HepG2 (cell line): ENCODE measurements at regions not wholly inside any gene's neighbourhood (a gene's known extent, or its start where the extent isn't known, plus 50 kb on each side); places are given as distances from the start of the nearest gene placed in this dataset.

ENCODE experiments used
- ATAC-seq: fragments of 200-7000 bp; cut with Tn5 transposase; 3 replicates; pipeline ENCODE4 v1.9.1; 2020; ENCODE audit warnings: mild to moderate bottlenecking, moderate library complexity
- BruUV-seq: library from RNA; stranded (reverse); fragments of 400-500 nt; replicated peaks from 2 replicates; lab custom pipeline; 2021; lab: Mats Ljungman, UMichigan
- CTCF ChIA-PET: fragments of 300-600 bp; formaldehyde crosslinking; extraction: SDS; loops from one replicate; lab custom pipeline; 2021; ENCODE audit warnings: low total read pairs, inconsistent platforms, low intra/inter-chr PET ratio; lab: Yijun Ruan, JAX
- POLR2A ChIA-PET: fragments of 350-600 bp; sonication (Branson Sonifier 250); formaldehyde crosslinking; loops from one replicate; lab custom pipeline; 2020; ENCODE audit warnings: antibody characterized with exemption, inconsistent platforms; lab: Yijun Ruan, JAX
- DNase-seq: peaks from one replicate; pipeline ENCODE4 v3.0.0-alpha.2; 2015; ENCODE audit warnings: low spot score
- FAIRE-seq: peaks from 3 replicates; lab custom pipeline; 2011; peaks lifted over from hg19 to GRCh38; lab: Jason Lieb, UNC
- H2AFZ ChIP-seq: one replicate; pipeline ENCODE4 v1.6.1; 2011; ENCODE audit warnings: low read length, inconsistent platforms
- H3K27ac ChIP-seq: fragments of 300-600 bp; 3 replicates; pipeline ENCODE4 v1.8.0; 2011; ENCODE audit warnings: mixed run types, mild to moderate bottlenecking, mixed read lengths, low read length, inconsistent platforms; ENCODE audit not compliant: insufficient read depth; ENCODE audit errors: extremely low read length
- H3K27me3 ChIP-seq, 2 experiments: fragments of 200-600 bp in 1 of 2; 2 replicates in 1 of 2; 3 replicates in 1 of 2; pipeline versions ENCODE4 v1.6.0 to v1.8.0; 2011; ENCODE audit warnings: low read length in 2 of 2, mild to moderate bottlenecking in 2 of 2, moderate library complexity in 2 of 2, inconsistent platforms in 1 of 2; ENCODE audit not compliant: insufficient read depth in 2 of 2, control insufficient read depth in 1 of 2
- H3K36me3 ChIP-seq, 2 experiments: fragments of 200-600 bp in 1 of 2; replicated peaks in 1 of 2; 2 replicates in 1 of 2; 3 replicates in 1 of 2; pipeline versions ENCODE4 v1.5.1 to v1.8.0; 2011; ENCODE audit warnings: low read length in 2 of 2, inconsistent platforms in 1 of 2; ENCODE audit not compliant: insufficient read depth in 2 of 2, control insufficient read depth in 1 of 2
- H3K4me1 ChIP-seq: 2 replicates; pipeline ENCODE4 v1.5.1; 2012; ENCODE audit warnings: low read length, inconsistent platforms; ENCODE audit not compliant: insufficient read depth
- H3K4me2 ChIP-seq: 2 replicates; pipeline ENCODE4 v1.6.0; 2011; ENCODE audit warnings: low read depth, low read length, inconsistent platforms
- H3K4me3 ChIP-seq, 3 experiments: fragments of 200-600 bp in 1 of 3; sonication (generic), shearing (Covaris generic) in 1 of 3; replicated peaks in 1 of 3; 2 replicates each; pipeline ENCODE4 v1.5.1; 2011 to 2016; ENCODE audit warnings: low read length in 3 of 3, inconsistent platforms in 2 of 3, low read depth in 2 of 3, mild to moderate bottlenecking in 2 of 3, control low read depth in 1 of 3, mixed read lengths in 1 of 3; ENCODE audit not compliant: insufficient read depth in 1 of 3
- H3K79me2 ChIP-seq: one replicate; pipeline ENCODE4 v1.6.1; 2011; ENCODE audit warnings: low read length, inconsistent platforms; ENCODE audit not compliant: insufficient read depth
- H3K9ac ChIP-seq: 2 replicates; pipeline ENCODE4 v1.6.0; 2011; ENCODE audit warnings: mild to moderate bottlenecking, low read depth, low read length, inconsistent platforms; ENCODE audit not compliant: insufficient read depth
- H3K9me3 ChIP-seq: 2 replicates; pipeline ENCODE4 v1.5.1; 2012; ENCODE audit warnings: mild to moderate bottlenecking, low read length
- H4K20me1 ChIP-seq: 2 replicates; pipeline ENCODE4 v1.6.0; 2011; ENCODE audit warnings: inconsistent platforms, mild to moderate bottlenecking, low read length, moderate library complexity; ENCODE audit not compliant: insufficient read depth
- E2F1 ChIP-seq: sonication (generic); formaldehyde crosslinking; IDR thresholded peaks from 2 replicates; pipeline ENCODE4 v1.5.0; 2020; ENCODE audit warnings: missing genetic modification reagents
- EHMT2 ChIP-seq: fragments of 200-600 bp; sonication (generic); IDR thresholded peaks from 2 replicates; pipeline ENCODE4 v1.7.0; 2017; ENCODE audit warnings: antibody characterized with exemption, low read depth, low read length, borderline replicate concordance
- GLMP ChIP-seq: sonication (generic); formaldehyde crosslinking; IDR thresholded peaks from 2 replicates; pipeline ENCODE4 v1.9.0; 2021; ENCODE audit warnings: missing genetic modification reagents, mild to moderate bottlenecking, borderline replicate concordance
- IKZF4 ChIP-seq: sonication (generic); formaldehyde crosslinking; IDR thresholded peaks from 2 replicates; pipeline ENCODE4 v1.5.1; 2020; ENCODE audit warnings: borderline replicate concordance, mild to moderate bottlenecking, low read depth, missing genetic modification reagents; ENCODE audit errors: not compliant biosample characterization
- KAT8 ChIP-seq: IDR thresholded peaks from 2 replicates; pipeline ENCODE4 v1.6.1; 2016; ENCODE audit warnings: missing genetic modification reagents, missing compliant biosample characterization
- NKX3-1 ChIP-seq: sonication (generic); formaldehyde crosslinking; IDR thresholded peaks from 2 replicates; pipeline ENCODE4 v1.5.0; 2020; ENCODE audit warnings: missing genetic modification reagents
- PITX1 ChIP-seq: sonication (generic); formaldehyde crosslinking; IDR thresholded peaks from 2 replicates; pipeline ENCODE4 v1.5.1; 2020; ENCODE audit warnings: mild to moderate bottlenecking, missing genetic modification reagents
- RXRA ChIP-seq: sonication (generic); formaldehyde crosslinking; IDR thresholded peaks from 2 replicates; pipeline ENCODE4 v1.5.1; 2020; ENCODE audit warnings: missing genetic modification reagents
- THAP7 ChIP-seq: sonication (generic); formaldehyde crosslinking; IDR thresholded peaks from 2 replicates; pipeline ENCODE4 v1.8.1; 2023; ENCODE audit warnings: mild to moderate bottlenecking, missing genetic modification reagents
- ZFAT ChIP-seq: sonication (generic); formaldehyde crosslinking; conservative IDR thresholded peaks from 2 replicates; pipeline ENCODE4 v1.8.1; 2023; ENCODE audit warnings: missing genetic modification reagents, inconsistent platforms
- ZFP36L1 ChIP-seq: sonication (generic); formaldehyde crosslinking; IDR thresholded peaks from 2 replicates; pipeline ENCODE4 v1.8.0; 2022; ENCODE audit warnings: mild to moderate bottlenecking, missing genetic modification reagents, moderate library complexity
- ZNF574 ChIP-seq: sonication (generic); formaldehyde crosslinking; IDR thresholded peaks from 2 replicates; pipeline ENCODE4 v1.4.0; 2020; ENCODE audit warnings: missing genetic modification reagents
- ZNF773 ChIP-seq: sonication (generic); formaldehyde crosslinking; IDR thresholded peaks from 2 replicates; pipeline ENCODE4 v1.4.0; 2020; ENCODE audit warnings: missing genetic modification reagents, borderline replicate concordance
- ZNF780A ChIP-seq: sonication (generic); formaldehyde crosslinking; IDR thresholded peaks from 2 replicates; pipeline ENCODE4 v1.8.0; 2022; ENCODE audit warnings: mild to moderate bottlenecking, missing genetic modification reagents, moderate library complexity
- WGBS: methylation state at CpG from one replicate; pipeline ENCODE4 v1.1.6; 2017; ENCODE audit warnings: low lambda C conversion rate; 5-methylcytosine and 5-hydroxymethylcytosine counted together
- in situ Hi-C: cut with HindIII; loops from 2 replicates; pipeline ENCODE4 v1.10.0; 2017; ENCODE audit warnings: low pct_unique_long_range_greater_than_20kb; ENCODE audit not compliant: extremely low pct_ligation_motif_present
- intact Hi-C: fragments of 100-400 bp; cut with micrococcal nuclease; formaldehyde crosslinking; loops from one replicate; pipeline ENCODE4 v1.10.0; 2022; ENCODE audit not compliant: unreplicated experiment

- Histone ChIP-seq H3K9me3 (no peaks in the 10 kb centered on the region), H3K9ac (no peak overlapping the region), H3K27ac (no peak overlapping the region), H3K4me1 (no peaks in the 10 kb centered on the region), H3K4me3 (no peak overlapping the region), H3K27me3 (no peaks in the 10 kb centered on the region), H2AFZ (no peak overlapping the region), H3K36me3 (no peaks in the 10 kb centered on the region), H4K20me1 (no peaks in the 10 kb centered on the region), H3K79me2 (no peaks in the 10 kb centered on the region), H3K4me2 (no peak overlapping the region)
- intact Hi-C loops = no loop called here
- in situ Hi-C loops = no loop called here
- TF ChIP-seq RXRA (CRISPR knock-in tag) = no peak
- no peak for TF ChIP-seq EHMT2
- no peak for TF ChIP-seq ZFP36L1 (CRISPR knock-in tag)
- TF ChIP-seq ZNF780A (CRISPR knock-in tag) = no peak
- TF ChIP-seq ZNF574 = no peak
- no peak for TF ChIP-seq E2F1 (CRISPR knock-in tag)
- no peak for TF ChIP-seq ZNF773
- TF ChIP-seq IKZF4 = no peak
- TF ChIP-seq THAP7 (CRISPR knock-in tag) = no peak
- no peak for TF ChIP-seq ZFAT (CRISPR knock-in tag)
- no peak for TF ChIP-seq NKX3-1 (CRISPR knock-in tag)
- no peak for TF ChIP-seq PITX1
- TF ChIP-seq KAT8 (CRISPR knock-in tag) = no peak
- TF ChIP-seq GLMP (CRISPR knock-in tag) = no peak
- BruUV-seq = no TSS peak
- no peak for FAIRE-seq
- ChIA-PET POLR2A (no interaction called here), CTCF (no interaction called here)
- ATAC-seq = no peak
- WGBS = 0% methylated on average over 4 of the region's 4 CpGs
- no peak for DNase-seq
Observed at GRCh38 chr11:87600938-87601337, 563.2 kb downstream of the TMEM135 start.
